DMS53 treated with DMSO at 0.1 percent for 48 hours (cell line): ENCODE measurements at regions not wholly inside any gene's neighbourhood (a gene's known extent, or its start where the extent isn't known, plus 50 kb on each side); places are given as distances from the start of the nearest gene placed in this dataset.

Experiments
- DNase-seq: peaks from one replicate; lab custom pipeline; 2025; ENCODE audit not compliant: unreplicated experiment; lab: John Stamatoyannopoulos, UW

DNA sequence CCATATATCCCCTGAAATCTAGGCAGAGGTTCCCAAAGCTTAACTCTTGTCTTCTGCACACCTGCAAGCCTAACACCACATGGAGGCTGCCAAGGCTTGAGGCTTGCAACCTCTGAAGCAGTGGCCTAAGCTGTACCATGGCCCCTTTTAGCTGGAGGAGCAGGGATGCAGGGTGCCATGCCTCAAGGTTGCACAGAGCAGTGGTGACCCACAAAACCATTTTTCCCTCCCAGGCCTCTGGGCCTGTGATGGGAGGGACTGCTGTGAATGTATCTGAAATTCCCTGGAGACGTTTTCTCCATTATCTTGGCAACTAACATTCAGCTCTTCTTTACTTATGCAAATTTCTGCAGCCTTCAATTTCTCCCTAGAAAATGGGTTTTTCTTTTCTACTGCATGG is 210.0 kb upstream of the KITLG start:
- DNase-seq, result no peak

DNA sequence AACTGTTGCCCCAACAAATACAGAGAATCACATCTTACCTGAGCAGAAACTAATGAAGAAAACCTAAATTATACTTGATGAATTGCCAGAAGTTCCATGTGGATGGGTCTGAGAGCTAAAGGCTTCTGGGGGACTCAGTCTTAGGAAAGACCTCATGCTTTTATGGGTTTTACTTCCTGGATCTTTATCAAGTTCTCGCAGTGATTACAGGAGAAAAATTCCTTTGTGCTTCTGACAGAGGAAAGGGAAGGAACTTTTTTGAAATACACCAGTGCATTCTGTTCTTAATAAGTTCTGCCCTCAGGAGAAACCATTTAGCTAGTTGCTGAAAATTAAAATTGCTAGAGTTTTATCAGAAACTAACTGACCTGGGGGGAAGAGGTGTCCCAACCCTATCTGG is 203.9 kb upstream of the KITLG start:
- DNase-seq, result no peak

DNA sequence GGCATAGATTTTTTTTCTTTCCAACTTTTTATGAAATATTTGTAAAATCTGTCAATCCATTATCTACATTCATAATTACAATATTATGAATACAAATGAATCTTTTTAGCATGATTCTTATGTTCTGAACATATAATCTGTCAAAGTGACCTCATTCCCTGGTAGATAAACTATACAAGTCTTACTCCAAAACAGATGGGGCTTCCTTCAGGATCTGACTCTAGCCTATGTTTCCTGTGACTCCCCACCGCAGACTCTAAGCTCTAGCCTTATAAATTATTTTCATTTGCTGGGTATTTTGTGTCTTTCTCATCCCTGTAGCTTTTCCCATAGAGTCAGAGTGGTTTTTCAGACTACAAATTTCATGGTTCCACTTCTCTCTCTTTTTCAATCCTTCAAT is 202.1 kb upstream of the KITLG start:
- no peak for DNase-seq

GRCh38 chr12:88781909-88782308 is 201.6 kb upstream of the KITLG start:
- no peak for DNase-seq

GRCh38 chr12:88778064-88778463 is 197.8 kb upstream of the KITLG start:
- DNase-seq, result no peak

DNA sequence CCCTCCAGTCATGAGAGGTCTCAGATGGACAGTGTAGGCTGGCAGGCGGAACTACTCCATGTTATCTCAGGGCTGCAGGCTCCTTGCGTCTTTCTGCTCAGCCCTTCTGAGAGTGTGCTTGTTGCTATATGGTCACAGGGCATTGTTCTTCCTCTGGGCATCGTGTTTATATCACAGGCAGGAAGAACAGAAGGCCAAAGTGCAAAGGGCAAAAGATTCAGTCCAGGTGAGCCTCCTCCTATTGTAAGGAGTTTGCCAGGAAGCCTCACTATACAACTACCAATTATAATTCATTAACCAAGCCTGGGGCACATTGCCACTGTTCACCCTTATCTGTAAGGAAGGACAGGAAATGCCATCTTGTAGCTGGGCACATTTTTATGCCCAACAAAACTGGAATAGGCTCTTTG is 195.5 kb upstream of the KITLG start:
- DNase-seq, result no peak

- DNase-seq, result no peak
Measured at GRCh38 chr12:88767699-88768098, 187.4 kb upstream of the KITLG start.

GRCh38 chr12:88764781-88765480 is 184.7 kb upstream of the KITLG start:
- no peak for DNase-seq

GRCh38 chr12:88763536-88764100 is 183.3 kb upstream of the KITLG start:
- no peak for DNase-seq

DNA sequence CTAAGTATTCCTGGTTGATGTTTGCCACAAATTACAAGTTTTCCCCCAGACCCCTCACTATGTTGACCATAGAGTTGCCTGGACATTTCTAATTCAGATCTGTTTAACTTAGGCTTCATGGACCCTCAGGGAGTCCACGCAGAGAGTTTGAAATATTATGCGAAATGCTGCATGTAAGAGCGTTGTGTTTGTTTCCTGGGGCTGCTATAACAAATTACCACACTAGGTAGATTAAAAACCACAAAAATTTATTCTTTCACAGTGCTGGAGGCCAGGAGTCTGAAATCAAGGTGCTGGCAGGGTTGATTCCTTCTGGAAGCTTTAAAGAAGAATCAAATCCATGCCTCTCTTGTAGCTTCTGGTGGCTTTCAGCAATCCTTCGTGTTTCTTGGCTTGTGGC is 177.9 kb upstream of the KITLG start:
- no peak for DNase-seq

GRCh38 chr12:88756917-88757316 is 176.6 kb upstream of the KITLG start:
- no peak for DNase-seq

DNA sequence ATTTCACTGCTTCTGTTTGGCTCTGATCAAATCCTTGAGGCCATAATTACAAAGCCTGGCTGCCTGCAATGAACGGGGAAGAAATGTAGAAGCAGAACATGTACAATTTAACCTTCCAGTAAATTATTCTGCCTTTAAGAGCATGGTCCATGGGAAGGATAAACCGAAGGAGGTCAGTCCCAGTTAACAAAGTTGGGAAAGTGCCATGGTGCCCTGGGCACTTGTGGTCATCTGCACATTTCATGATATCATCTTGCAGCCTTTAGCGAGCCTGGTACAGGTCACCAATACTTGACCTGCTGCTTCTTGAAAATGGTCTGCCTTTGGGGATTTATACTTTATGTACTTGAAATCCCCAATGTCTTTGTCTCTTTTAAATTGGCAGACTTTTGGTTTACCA is 175.9 kb upstream of the KITLG start:
- no peak for DNase-seq

DNA sequence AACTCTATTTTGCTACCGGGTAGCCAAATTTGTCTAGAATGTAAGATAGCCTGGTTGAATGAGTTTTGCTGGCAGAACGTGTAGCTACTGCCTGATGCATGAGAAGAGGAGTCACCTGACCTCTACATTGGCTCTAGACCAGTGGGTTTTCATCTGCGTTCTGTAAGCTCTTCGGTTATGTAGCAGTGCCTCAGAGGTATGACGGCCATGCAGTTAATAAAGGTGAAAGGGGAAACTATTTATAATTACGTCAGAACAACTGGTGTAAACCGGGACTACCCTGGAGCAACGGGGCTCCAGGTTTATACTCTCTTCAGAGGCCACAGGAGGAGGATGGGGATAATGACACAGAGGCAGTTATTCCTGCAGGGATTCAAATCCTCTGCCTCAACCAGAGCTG is 173.4 kb upstream of the KITLG start:
- DNase-seq, result no peak

DNA sequence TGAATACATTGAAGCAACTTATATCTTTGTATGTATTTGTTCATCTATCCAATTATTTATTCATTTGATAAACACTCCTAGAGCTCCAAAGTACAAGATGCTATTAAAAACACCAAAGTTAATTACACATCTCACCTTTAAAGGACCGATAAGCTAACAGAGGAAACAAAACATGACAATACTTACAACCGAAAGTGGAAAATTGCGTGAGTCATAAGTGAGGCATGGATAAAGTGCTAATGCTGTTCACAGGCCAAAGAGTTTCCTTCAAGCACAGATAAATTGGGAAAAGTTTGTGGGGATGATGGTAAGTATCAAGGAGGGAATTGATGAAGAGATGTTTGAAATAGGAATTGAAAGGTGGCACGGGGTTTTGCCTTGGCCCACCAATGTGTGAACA is 172.8 kb upstream of the KITLG start:
- no peak for DNase-seq

DNA sequence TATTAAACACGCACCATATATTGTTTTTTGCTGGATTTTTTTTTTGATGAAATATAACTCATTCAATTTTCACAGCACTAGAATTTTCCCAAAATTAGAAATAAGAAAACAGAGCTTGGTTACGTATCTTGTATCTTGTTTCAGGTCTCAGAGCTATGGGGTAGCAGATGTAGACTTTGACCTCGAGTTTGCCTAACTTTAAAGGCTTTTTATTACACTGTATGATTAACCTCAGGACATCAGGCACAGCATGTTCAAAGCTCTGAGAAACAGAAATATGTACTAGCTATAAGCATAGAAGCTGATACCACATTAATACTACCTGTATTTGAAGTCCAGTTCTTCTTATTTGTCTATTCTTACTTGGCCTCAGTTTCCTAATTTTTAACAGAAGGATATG is 171.9 kb upstream of the KITLG start:
- DNase-seq, result no peak

GRCh38 chr12:88750867-88751543 is 170.7 kb upstream of the KITLG start:
- no peak for DNase-seq

- no peak for DNase-seq
Measured at GRCh38 chr12:88746386-88746785, 166.1 kb upstream of the KITLG start.

DNA sequence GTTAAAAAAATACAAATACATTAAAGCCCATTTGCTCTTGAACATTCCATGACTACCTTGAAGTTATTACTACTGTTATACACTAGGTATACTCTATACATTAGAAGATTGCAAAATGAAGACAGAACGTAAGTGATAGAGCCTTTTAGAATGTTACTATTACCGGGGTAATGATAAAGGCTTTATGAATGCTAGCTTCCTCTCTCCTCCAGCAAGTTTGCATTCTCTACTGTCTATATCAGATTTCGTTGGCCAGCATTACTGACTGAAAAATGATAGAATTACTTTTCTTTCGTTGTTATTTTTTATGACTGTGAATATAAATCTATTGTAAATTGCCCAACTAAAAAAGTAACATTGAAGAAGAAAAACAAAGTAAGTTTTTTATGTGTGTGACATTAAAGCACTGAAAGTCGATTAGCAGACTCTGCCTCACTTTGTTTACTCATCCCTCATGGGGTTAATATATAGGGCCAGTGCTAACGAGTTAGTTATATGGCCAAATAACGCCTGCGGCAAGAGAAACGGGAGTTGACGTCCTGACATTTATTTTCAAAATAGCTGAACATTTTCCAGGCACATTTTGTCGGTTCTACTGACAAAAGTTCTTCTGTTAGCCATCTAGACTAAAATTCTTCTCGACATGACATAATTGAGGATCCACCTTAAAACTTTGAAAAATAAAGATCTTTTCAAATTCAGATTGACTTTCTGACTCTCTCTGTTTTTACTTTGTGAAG is 163.8 kb upstream of the KITLG start:
- no peak for DNase-seq

DNA sequence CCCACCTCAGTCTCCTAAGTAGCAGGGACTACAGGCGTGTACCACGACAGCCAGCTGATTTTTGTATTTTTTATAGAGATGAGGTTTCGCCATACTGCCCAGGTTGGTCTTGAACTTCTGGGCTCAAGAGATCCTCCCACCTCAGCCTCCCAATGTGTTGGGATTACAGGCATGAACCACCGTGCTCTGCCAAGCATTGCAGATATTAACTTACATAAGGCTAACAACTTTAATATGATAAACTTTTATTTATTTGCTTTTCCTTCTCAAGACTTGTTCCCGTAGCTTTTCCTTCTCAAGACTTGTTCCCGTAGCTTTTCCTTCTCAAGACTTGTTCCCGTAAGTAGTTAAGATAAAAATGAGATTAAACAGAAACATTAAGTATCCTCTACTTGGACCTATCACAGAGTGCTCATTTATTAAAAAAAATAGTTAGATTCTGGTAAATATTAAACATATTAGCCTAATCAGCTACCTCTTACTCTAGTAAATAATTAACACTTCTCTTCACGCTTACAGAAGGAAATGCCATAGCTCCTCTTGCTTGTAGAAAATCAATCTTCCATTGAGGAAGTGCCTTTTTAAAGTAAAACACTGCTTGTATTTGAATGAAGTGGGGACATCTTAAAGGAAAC is 157.7 kb upstream of the KITLG start:
- DNase-seq, result no peak

- DNase-seq, result no peak
Measured at GRCh38 chr12:88736031-88736430, 155.8 kb upstream of the KITLG start.

- DNase-seq, result no peak
Measured at GRCh38 chr12:88733008-88733407, 152.7 kb upstream of the KITLG start.
